Fibroblast of the aortic adventitia (primary cell): ENCODE measurements at regions not wholly inside any gene's neighbourhood (a gene's known extent, or its start where the extent isn't known, plus 50 kb on each side); places are given as distances from the start of the nearest gene placed in this dataset.
A peak's percentile ranks its signal among the peaks of the same experiment; 100 is the strongest.

Experiments used
- DNase-seq: peaks from one replicate; pipeline ENCODE4 v3.0.0-alpha.2; 2010; ENCODE audit warnings: low read depth
- H3K4me3 ChIP-seq: 2 replicates; pipeline ENCODE4 v1.5.1; 2011; ENCODE audit warnings: low read depth, mild to moderate bottlenecking, control low read depth, low read length, moderate library complexity
- CTCF ChIP-seq: IDR thresholded peaks from 2 replicates; pipeline ENCODE4 v1.5.1; 2011; ENCODE audit warnings: mild to moderate bottlenecking, low read length, control low read depth, inconsistent platforms; ENCODE audit not compliant: insufficient read depth

GRCh38 chr15:38864122-38864521 lies 299.5 kb upstream of the RASGRP1 start:
- no peak overlapping the region for H3K4me3 ChIP-seq
- TF ChIP-seq CTCF, result peak; percentile 20
- no peak for DNase-seq

GRCh38 chr15:38864827-38865581 lies 300.4 kb upstream of the RASGRP1 start:
- no peak overlapping the region for H3K4me3 ChIP-seq
- peak; percentile 26 for TF ChIP-seq CTCF
- DNase-seq, result peak; percentile 99

GRCh38 chr15:38867556-38867955 lies 302.9 kb upstream of the RASGRP1 start:
- DNase-seq, result no peak
- no peak for TF ChIP-seq CTCF
- H3K4me3 ChIP-seq, result no peak overlapping the region

- DNase-seq, result peak; percentile 88
- no peak overlapping the region for H3K4me3 ChIP-seq
- TF ChIP-seq CTCF, result no peak
Observed at GRCh38 chr15:38868326-38869114, 303.9 kb upstream of the RASGRP1 start.

- no peak for TF ChIP-seq CTCF
- no peak for DNase-seq
- no peak overlapping the region for H3K4me3 ChIP-seq
Observed at GRCh38 chr15:38871638-38872037, 307.0 kb upstream of the RASGRP1 start.

- DNase-seq, result no peak
- no peak overlapping the region for H3K4me3 ChIP-seq
Observed at GRCh38 chr15:38872732-38873131, 308.1 kb upstream of the RASGRP1 start.

More at GRCh38 chr15:38872732-38873131, 308.1 kb upstream of the RASGRP1 start:
- TF ChIP-seq CTCF, result no peak
